H1 (cell line): ENCODE measurements at regions not wholly inside any gene's neighbourhood (a gene's known extent, or its start where the extent isn't known, plus 50 kb on each side); places are given as distances from the start of the nearest gene placed in this dataset.

Experiments used
- GTF2F1 ChIP-seq: IDR thresholded peaks from 2 replicates; pipeline ENCODE4 v1.6.1; 2012; ENCODE audit warnings: low read depth, low read length, improper control_type of control experiment, borderline replicate concordance
- MAFK ChIP-seq: IDR thresholded peaks from 2 replicates; pipeline ENCODE4 v1.6.1; 2012; ENCODE audit warnings: low read depth, mild to moderate bottlenecking, improper control_type of control experiment, low read length
- PHF8 ChIP-seq: fragments of 200-600 bp; sonication (generic); conservative IDR thresholded peaks from 2 replicates; pipeline ENCODE4 v1.7.1; 2012; ENCODE audit warnings: low read depth, mild to moderate bottlenecking, inconsistent platforms, low read length, moderate library complexity
- TBP ChIP-seq: IDR thresholded peaks from 2 replicates; pipeline ENCODE4 v1.6.1; 2011; ENCODE audit warnings: low read depth, low read length, improper control_type of control experiment

DNA sequence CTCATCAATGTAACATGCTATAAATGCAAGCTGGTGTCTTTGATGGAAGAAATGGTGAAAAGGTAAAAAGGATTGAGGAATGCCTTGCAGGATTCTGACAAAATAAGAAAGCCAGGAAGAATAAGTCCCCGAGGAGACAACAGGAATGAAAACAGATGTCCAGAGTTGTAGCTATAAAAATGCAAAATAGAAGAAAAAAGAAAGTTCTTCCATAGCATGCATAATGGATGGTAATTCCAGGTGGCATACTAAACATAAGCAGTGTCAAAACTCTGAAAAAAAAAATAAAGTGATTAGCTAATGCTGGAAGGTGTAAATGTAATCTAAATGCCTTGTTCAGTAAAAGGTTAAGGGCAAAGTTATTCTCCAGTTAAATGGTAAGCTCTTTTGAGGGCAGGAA, 225.9 kb upstream of the CHST9 start (continued):
- TF ChIP-seq TBP (no peak), GTF2F1 (no peak), PHF8 (no peak), MAFK (no peak)
